NCI-H2107 treated with DMSO at 0.1 percent for 48 hours (cell line): ENCODE measurements at regions not wholly inside any gene's neighbourhood (a gene's known extent, or its start where the extent isn't known, plus 50 kb on each side); places are given as distances from the start of the nearest gene placed in this dataset.
"Not testable (repeated sequence)": the region's sequence is repeated elsewhere in the genome, so short reads cannot be mapped to it uniquely, and the experiment has no call there.

Source experiments
- DNase-seq: peaks from one replicate; lab custom pipeline; 2025; ENCODE audit not compliant: unreplicated experiment; lab: John Stamatoyannopoulos, UW

- peak; percentile 57 for DNase-seq
Measured at GRCh38 chr6:14384175-14384949, 266.8 kb downstream of the CD83 start.

GRCh38 chr6:14386263-14386662 lies 268.7 kb downstream of the CD83 start:
- no peak for DNase-seq

GRCh38 chr6:14386668-14387067 lies 269.1 kb downstream of the CD83 start:
- DNase-seq, result no peak

GRCh38 chr6:14388371-14388770 lies 270.8 kb downstream of the CD83 start:
- no peak for DNase-seq

- not testable (repeated sequence) for DNase-seq
Measured at GRCh38 chr6:14389776-14390175, 272.2 kb downstream of the CD83 start.

GRCh38 chr6:14390805-14391204 lies 273.2 kb downstream of the CD83 start:
- DNase-seq, result no peak

- DNase-seq, result no peak
Measured at GRCh38 chr6:14393910-14394309, 276.3 kb downstream of the CD83 start.

- no peak for DNase-seq
Measured at GRCh38 chr6:14396392-14396791, 278.8 kb downstream of the CD83 start.

GRCh38 chr6:14396826-14397517 lies 279.4 kb downstream of the CD83 start:
- DNase-seq, result no peak

GRCh38 chr6:14397518-14397901 lies 279.9 kb downstream of the CD83 start:
- no peak for DNase-seq

- DNase-seq, result no peak
Measured at GRCh38 chr6:14398953-14399352, 281.4 kb downstream of the CD83 start.

- no peak for DNase-seq
Measured at GRCh38 chr6:14399635-14400034, 282.1 kb downstream of the CD83 start.

GRCh38 chr6:14401246-14401645 lies 283.7 kb downstream of the CD83 start:
- no peak for DNase-seq

- DNase-seq, result no peak
Measured at GRCh38 chr6:14406614-14407331, 289.2 kb downstream of the CD83 start.

GRCh38 chr6:14408446-14408845 lies 290.9 kb downstream of the CD83 start:
- DNase-seq, result no peak

GRCh38 chr6:14412026-14412425 lies 294.5 kb downstream of the CD83 start:
- DNase-seq, result no peak

GRCh38 chr6:14415452-14415851 lies 297.9 kb downstream of the CD83 start:
- no peak for DNase-seq

GRCh38 chr6:14417377-14417776 lies 299.8 kb downstream of the CD83 start:
- no peak for DNase-seq

GRCh38 chr6:14419224-14419623 lies 301.7 kb downstream of the CD83 start:
- DNase-seq, result not testable (repeated sequence)

GRCh38 chr6:14422061-14422460 lies 304.5 kb downstream of the CD83 start:
- DNase-seq, result no peak

- no peak for DNase-seq
Measured at GRCh38 chr6:14422917-14423316, 305.3 kb downstream of the CD83 start.

GRCh38 chr6:14423330-14423729 lies 305.8 kb downstream of the CD83 start:
- no peak for DNase-seq
